KMS-11 (cell line): ENCODE measurements at regions not wholly inside any gene's neighbourhood (a gene's known extent, or its start where the extent isn't known, plus 50 kb on each side); places are given as distances from the start of the nearest gene placed in this dataset.
"Not testable (repeated sequence)": the region's sequence is repeated elsewhere in the genome, so short reads cannot be mapped to it uniquely, and the experiment has no call there.

Experiments used
- H2AFZ ChIP-seq: fragments of 200-600 bp; sonication (generic); 2 replicates; pipeline ENCODE4 v1.6.1; 2016; ENCODE audit warnings: antibody characterized with exemption, mixed run types, low read depth
- H3K27ac ChIP-seq: fragments of 200-600 bp; sonication (generic); 2 replicates; pipeline ENCODE4 v1.6.1; 2016; ENCODE audit warnings: mild to moderate bottlenecking, mixed run types
- H3K27me3 ChIP-seq: fragments of 200-600 bp; sonication (generic); 2 replicates; pipeline ENCODE4 v1.6.1; 2017; ENCODE audit warnings: mild to moderate bottlenecking, low read depth, mixed run types, moderate library complexity; ENCODE audit not compliant: insufficient read depth
- H3K36me3 ChIP-seq: fragments of 200-600 bp; sonication (generic); 2 replicates; pipeline ENCODE4 v1.6.1; 2017; ENCODE audit warnings: mild to moderate bottlenecking, mixed run types; ENCODE audit not compliant: insufficient read depth
- H3K4me1 ChIP-seq: fragments of 200-600 bp; sonication (generic); 2 replicates; pipeline ENCODE4 v1.6.1; 2016; ENCODE audit warnings: mild to moderate bottlenecking, low read depth, mixed run types; ENCODE audit not compliant: poor library complexity, severe bottlenecking
- H3K4me2 ChIP-seq: fragments of 200-600 bp; sonication (generic); 2 replicates; pipeline ENCODE4 v1.7.0; 2016; ENCODE audit warnings: mild to moderate bottlenecking, mixed run types
- H3K4me3 ChIP-seq: fragments of 200-600 bp; sonication (generic); IDR thresholded peaks from 2 replicates; pipeline ENCODE4 v1.6.1; 2017; ENCODE audit warnings: low read depth, low read length, mixed read lengths; ENCODE audit not compliant: insufficient read depth
- H3K79me2 ChIP-seq: fragments of 200-600 bp; sonication (generic); 2 replicates; pipeline ENCODE4 v1.6.1; 2016; ENCODE audit warnings: low read depth, mixed run types; ENCODE audit not compliant: insufficient read depth
- H3K9ac ChIP-seq: fragments of 200-600 bp; sonication (generic); 2 replicates; pipeline ENCODE4 v1.6.1; 2016; ENCODE audit warnings: mild to moderate bottlenecking, mixed run types
- H4K20me1 ChIP-seq: fragments of 200-600 bp; sonication (generic); 2 replicates; pipeline ENCODE4 v1.6.1; 2016; ENCODE audit warnings: mild to moderate bottlenecking, mixed run types; ENCODE audit not compliant: insufficient read depth
- CTCF ChIP-seq: fragments of 200-600 bp; sonication (generic); conservative IDR thresholded peaks from 2 replicates; pipeline ENCODE4 v1.6.1; 2017; ENCODE audit warnings: low read depth, mild to moderate bottlenecking, antibody characterized with exemption, low read length, moderate library complexity, mixed read lengths

GRCh38 chr20:53809728-53810365 is 216.2 kb upstream of the ZNF217 start:
- H3K4me2 ChIP-seq, result no peak overlapping the region
- no peaks in the 10 kb centered on the region for H4K20me1 ChIP-seq
- H2AFZ ChIP-seq, result no peak overlapping the region
- no peak overlapping the region for H3K27ac ChIP-seq
- no peak overlapping the region for H3K4me3 ChIP-seq
- no peak overlapping the region for H3K9ac ChIP-seq
- peaks cover 16% of the 10 kb centered on the region for H3K4me1 ChIP-seq
- H3K79me2 ChIP-seq, result no peaks in the 10 kb centered on the region
- H3K27me3 ChIP-seq, result no peaks in the 10 kb centered on the region
- no peak for TF ChIP-seq CTCF
- no peaks in the 10 kb centered on the region for H3K36me3 ChIP-seq

DNA sequence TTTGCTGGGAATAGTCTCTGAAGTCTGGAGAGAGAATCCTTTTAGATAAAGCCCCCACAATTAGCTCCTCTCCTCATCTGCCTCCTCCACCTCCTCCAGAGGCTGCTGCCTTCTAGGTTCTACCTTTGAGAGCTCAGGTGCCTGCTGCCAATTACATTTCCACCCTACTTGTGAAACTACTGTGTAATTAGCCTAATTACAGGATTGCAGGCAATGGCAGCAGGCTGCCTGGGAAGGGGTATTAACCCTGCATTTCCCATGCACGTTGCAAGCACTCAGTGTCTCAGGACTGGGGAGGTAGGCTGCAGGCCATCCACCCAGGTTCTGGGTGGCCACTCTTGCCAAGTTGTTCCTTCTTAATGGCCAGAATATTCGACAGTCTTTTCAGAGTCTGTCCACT is 215.6 kb upstream of the ZNF217 start:
- no peak overlapping the region for H3K4me2 ChIP-seq
- no peak overlapping the region for H3K27ac ChIP-seq
- H2AFZ ChIP-seq, result no peak overlapping the region
- H3K4me1 ChIP-seq, result peaks cover 9% of the 10 kb centered on the region
- no peak for TF ChIP-seq CTCF
- no peak overlapping the region for H3K4me3 ChIP-seq
- no peaks in the 10 kb centered on the region for H4K20me1 ChIP-seq
- no peaks in the 10 kb centered on the region for H3K79me2 ChIP-seq
- H3K27me3 ChIP-seq, result no peaks in the 10 kb centered on the region
- no peak overlapping the region for H3K9ac ChIP-seq
- H3K36me3 ChIP-seq, result no peaks in the 10 kb centered on the region

DNA sequence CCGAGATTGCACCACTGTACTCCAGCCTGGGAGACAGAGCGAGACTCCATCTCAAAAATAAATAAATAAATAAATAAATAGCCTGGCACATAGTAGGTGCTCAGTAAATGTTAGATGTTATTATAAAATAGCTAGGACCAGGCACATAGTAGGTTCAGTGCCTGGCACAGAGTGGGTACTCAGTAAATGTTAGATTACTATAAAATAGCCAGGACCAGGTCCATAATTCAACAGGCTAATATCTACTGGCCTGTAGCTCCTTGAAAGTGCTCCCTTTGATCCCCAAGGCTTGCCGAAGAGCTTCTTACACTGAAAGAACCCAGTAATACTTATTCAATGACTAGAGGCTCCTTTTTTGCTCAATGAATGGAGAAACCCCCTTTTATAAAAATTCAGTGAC is 215.1 kb upstream of the ZNF217 start:
- Histone ChIP-seq H3K9ac (no peak overlapping the region), H3K27ac (no peak overlapping the region), H3K36me3 (no peaks in the 10 kb centered on the region), H2AFZ (no peak overlapping the region), H3K4me3 (no peak overlapping the region), H3K4me2 (no peak overlapping the region), H3K79me2 (no peaks in the 10 kb centered on the region), H3K4me1 (peaks cover 5% of the 10 kb centered on the region), H3K27me3 (no peaks in the 10 kb centered on the region), H4K20me1 (no peaks in the 10 kb centered on the region)
- TF ChIP-seq CTCF, result no peak

GRCh38 chr20:53808302-53808701 is 214.7 kb upstream of the ZNF217 start:
- not testable (repeated sequence) for H3K36me3 ChIP-seq, H4K20me1 ChIP-seq, H3K79me2 ChIP-seq, H3K9ac ChIP-seq, H2AFZ ChIP-seq, H3K4me2 ChIP-seq, H3K4me1 ChIP-seq, H3K27ac ChIP-seq, H3K27me3 ChIP-seq, H3K4me3 ChIP-seq

DNA sequence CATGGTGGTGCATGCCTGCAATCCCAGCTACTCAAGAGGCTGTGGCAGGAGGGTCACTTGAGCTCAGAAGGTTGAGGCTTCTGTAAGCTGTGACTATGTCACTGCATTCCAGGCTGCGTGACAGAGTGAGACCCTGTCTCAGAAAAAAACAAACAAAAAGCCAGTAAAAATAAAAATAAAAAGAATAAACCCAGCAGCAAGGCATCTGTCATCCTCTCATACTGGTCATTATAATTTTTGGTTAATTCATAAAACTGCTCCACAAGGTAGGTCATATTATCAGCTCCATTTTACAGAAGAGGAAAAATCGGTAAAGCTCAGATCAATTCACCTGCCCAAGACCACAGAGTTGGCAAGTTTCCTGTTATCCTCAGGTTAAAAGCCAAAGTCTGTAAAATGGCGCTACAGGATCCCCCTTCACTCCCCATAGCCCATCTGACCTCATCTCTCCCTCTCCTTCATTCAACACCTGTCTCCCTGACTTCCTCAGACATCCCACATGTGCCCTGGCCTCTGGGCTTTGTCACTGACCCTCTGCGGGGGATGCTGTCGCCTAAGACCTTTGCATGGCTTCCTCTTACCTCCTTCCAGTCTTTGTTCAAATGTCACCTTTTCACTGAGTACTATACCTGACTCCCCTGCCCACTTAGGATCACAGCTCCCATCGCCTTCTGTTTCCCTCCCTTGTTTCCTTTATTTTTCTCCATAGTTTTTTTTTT is 213.2 kb upstream of the ZNF217 start:
- H3K4me1 ChIP-seq, result no peaks in the 10 kb centered on the region
- no peak overlapping the region for H2AFZ ChIP-seq
- H3K27ac ChIP-seq, result no peak overlapping the region
- H4K20me1 ChIP-seq, result no peaks in the 10 kb centered on the region
- H3K9ac ChIP-seq, result no peak overlapping the region
- no peak overlapping the region for H3K4me2 ChIP-seq
- no peak overlapping the region for H3K4me3 ChIP-seq
- no peaks in the 10 kb centered on the region for H3K79me2 ChIP-seq
- H3K36me3 ChIP-seq, result no peaks in the 10 kb centered on the region
- H3K27me3 ChIP-seq, result no peaks in the 10 kb centered on the region
- TF ChIP-seq CTCF, result no peak
